Prostate gland (tissue), 2 donors: ENCODE measurements at regions not wholly inside any gene's neighbourhood (a gene's known extent, or its start where the extent isn't known, plus 50 kb on each side); places are given as distances from the start of the nearest gene placed in this dataset.

Experiments used
- DNase-seq: peaks from one replicate; pipeline ENCODE4 v3.0.0-alpha.2; 2019; ENCODE audit warnings: low spot score
- H3K27ac ChIP-seq, 2 donors: fragments of 200-600 bp; sonication (generic); 2 replicates each; pipeline ENCODE4 v1.5.1; 2017 to 2019
- H3K27me3 ChIP-seq: fragments of 200-600 bp; sonication (generic); replicated peaks from 2 replicates; pipeline ENCODE4 v1.5.1; 2019; ENCODE audit not compliant: insufficient read depth
- H3K36me3 ChIP-seq, 2 donors: fragments of 200-600 bp; sonication (generic); 1 replicate in 1 of 2; 2 replicates in 1 of 2; pipeline versions ENCODE4 v1.5.1 to v1.8.1; 2017 to 2019
- H3K4me1 ChIP-seq: fragments of 200-600 bp; sonication (generic); replicated peaks from 2 replicates; pipeline ENCODE4 v1.5.1; 2019
- H3K4me3 ChIP-seq, 2 donors: fragments of 200-600 bp; sonication (generic); 2 replicates each; pipeline ENCODE4 v1.5.1; 2017 to 2019
- H3K9me3 ChIP-seq: fragments of 200-600 bp; sonication (generic); 2 replicates; pipeline ENCODE4 v1.5.1; 2017
- POLR2A ChIP-seq: fragments of 450-650 bp; IDR thresholded peaks from one replicate; pipeline ENCODE4 v1.6.1; 2016; ENCODE audit warnings: antibody characterized with exemption, mild to moderate bottlenecking
- POLR2AphosphoS5 ChIP-seq: sonication (generic); formaldehyde crosslinking; IDR thresholded peaks from one replicate; pipeline ENCODE4 v1.6.1; 2017; ENCODE audit warnings: antibody characterized with exemption
- WGBS: methylation state at CpG from one replicate; pipeline ENCODE4 v1.1.5; 2018; 5-methylcytosine and 5-hydroxymethylcytosine counted together
- intact Hi-C: fragments of 100-400 bp; cut with DNase I; formaldehyde crosslinking; loops from one replicate; pipeline ENCODE4 v1.14.2; 2022
- TF ChIP-seq, protein P1 (sequence below), 4 experiments: fragments of 200-600 bp in 2 of 4; fragments of 450-650 bp in 2 of 4; sonication (generic) in 2 of 4; IDR thresholded peaks; 1 replicate in 3 of 4; 2 replicates in 1 of 4; pipeline ENCODE4 v1.5.1; 2016 to 2019; ENCODE audit warnings: antibody characterized with exemption in 4 of 4, mild to moderate bottlenecking in 2 of 4, moderate library complexity in 2 of 4

DNA sequence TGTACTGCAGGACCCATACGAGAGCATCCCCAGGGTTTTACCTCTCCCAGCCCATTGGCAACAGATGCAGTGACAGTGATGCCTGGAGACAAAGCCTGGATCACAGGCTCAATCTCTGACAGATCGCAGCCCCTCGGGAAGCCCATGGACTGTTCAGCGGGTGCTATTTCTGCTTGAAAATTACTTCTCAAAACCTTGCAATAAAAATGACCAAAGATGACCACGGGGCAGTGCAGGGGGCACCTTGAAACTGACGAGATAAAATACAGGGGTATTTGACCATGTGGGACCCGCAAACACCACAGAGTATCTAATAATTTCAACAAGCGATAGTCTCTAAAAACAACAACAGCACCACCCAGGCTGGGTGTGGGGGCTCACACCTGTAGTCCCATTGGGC lies 118.3 kb downstream of the C16orf95 start:
- Histone ChIP-seq H3K4me3 (no peak overlapping the region), H3K36me3 (no peaks in the 10 kb centered on the region), H3K27ac (no peak overlapping the region), H3K4me1 (no peaks in the 10 kb centered on the region), H3K27me3 (no peaks in the 10 kb centered on the region), H3K9me3 (no peaks in the 10 kb centered on the region)
- intact Hi-C loops = no loop called here
- WGBS = 73% methylated on average over 8 of the region's 8 CpGs
- no peak for DNase-seq
- TF ChIP-seq POLR2A (no peak), POLR2AphosphoS5 (no peak)
- TF ChIP-seq, protein P1, sequence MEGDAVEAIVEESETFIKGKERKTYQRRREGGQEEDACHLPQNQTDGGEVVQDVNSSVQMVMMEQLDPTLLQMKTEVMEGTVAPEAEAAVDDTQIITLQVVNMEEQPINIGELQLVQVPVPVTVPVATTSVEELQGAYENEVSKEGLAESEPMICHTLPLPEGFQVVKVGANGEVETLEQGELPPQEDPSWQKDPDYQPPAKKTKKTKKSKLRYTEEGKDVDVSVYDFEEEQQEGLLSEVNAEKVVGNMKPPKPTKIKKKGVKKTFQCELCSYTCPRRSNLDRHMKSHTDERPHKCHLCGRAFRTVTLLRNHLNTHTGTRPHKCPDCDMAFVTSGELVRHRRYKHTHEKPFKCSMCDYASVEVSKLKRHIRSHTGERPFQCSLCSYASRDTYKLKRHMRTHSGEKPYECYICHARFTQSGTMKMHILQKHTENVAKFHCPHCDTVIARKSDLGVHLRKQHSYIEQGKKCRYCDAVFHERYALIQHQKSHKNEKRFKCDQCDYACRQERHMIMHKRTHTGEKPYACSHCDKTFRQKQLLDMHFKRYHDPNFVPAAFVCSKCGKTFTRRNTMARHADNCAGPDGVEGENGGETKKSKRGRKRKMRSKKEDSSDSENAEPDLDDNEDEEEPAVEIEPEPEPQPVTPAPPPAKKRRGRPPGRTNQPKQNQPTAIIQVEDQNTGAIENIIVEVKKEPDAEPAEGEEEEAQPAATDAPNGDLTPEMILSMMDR (IDR thresholded peaks at IDR 0.05) = no peak

GRCh38 chr16:87199379-87199778 lies 117.8 kb downstream of the C16orf95 start:
- Histone ChIP-seq H3K27me3 (no peaks in the 10 kb centered on the region), H3K27ac (no peak overlapping the region), H3K4me1 (no peaks in the 10 kb centered on the region), H3K9me3 (no peaks in the 10 kb centered on the region), H3K4me3 (no peak overlapping the region), H3K36me3 (no peaks in the 10 kb centered on the region)
- DNase-seq = no peak
- TF ChIP-seq POLR2A = no peak
- TF ChIP-seq POLR2AphosphoS5 = no peak
- TF ChIP-seq, protein P1 (IDR thresholded peaks at IDR 0.05) = no peak
- WGBS = 84% methylated on average over 3 of the region's 3 CpGs
- intact Hi-C loops = no loop called here

DNA sequence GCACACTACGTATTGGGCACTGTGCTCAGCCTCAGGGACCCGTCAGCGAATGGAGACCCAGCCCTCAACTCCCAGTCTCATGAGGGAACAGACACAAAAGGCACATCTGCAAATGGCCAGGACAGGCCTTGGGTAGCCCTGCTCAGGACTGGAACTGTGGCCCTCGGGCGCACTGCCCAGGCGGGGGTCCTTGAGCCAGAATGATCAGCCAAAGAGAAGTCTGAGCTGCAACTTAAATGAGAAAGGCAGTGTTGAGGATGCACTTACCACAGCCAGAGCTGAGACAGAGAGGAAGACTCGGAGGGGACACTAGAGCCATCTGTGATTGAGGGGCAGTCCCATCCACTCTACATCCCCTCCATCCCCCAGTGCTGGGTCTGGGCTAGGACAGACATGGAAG lies 117.3 kb downstream of the C16orf95 start:
- H3K27me3 ChIP-seq = no peaks in the 10 kb centered on the region
- TF ChIP-seq POLR2AphosphoS5 (no peak), POLR2A (no peak)
- TF ChIP-seq, protein P1 (IDR thresholded peaks at IDR 0.05) = no peak
- 84% methylated on average over 7 of the region's 7 CpGs for WGBS
- H3K36me3 ChIP-seq = no peaks in the 10 kb centered on the region
- H3K9me3 ChIP-seq = no peaks in the 10 kb centered on the region
- intact Hi-C loops = no loop called here
- H3K27ac ChIP-seq = no peak overlapping the region
- no peaks in the 10 kb centered on the region for H3K4me1 ChIP-seq
- H3K4me3 ChIP-seq = no peak overlapping the region
- no peak for DNase-seq

- intact Hi-C loops = no loop called here
- no peak for DNase-seq
- no peak overlapping the region for H3K4me3 ChIP-seq
- H3K27ac ChIP-seq = no peak overlapping the region
- H3K9me3 ChIP-seq = no peaks in the 10 kb centered on the region
- 62% methylated on average over 3 of the region's 3 CpGs for WGBS
- no peaks in the 10 kb centered on the region for H3K4me1 ChIP-seq
- H3K27me3 ChIP-seq = no peaks in the 10 kb centered on the region
- no peaks in the 10 kb centered on the region for H3K36me3 ChIP-seq
- TF ChIP-seq POLR2AphosphoS5 = no peak
- TF ChIP-seq, protein P1 (IDR thresholded peaks at IDR 0.05) = no peak
- no peak for TF ChIP-seq POLR2A
These were observed 116.6 kb downstream of the C16orf95 start for GRCh38 chr16:87200637-87201036.

DNA sequence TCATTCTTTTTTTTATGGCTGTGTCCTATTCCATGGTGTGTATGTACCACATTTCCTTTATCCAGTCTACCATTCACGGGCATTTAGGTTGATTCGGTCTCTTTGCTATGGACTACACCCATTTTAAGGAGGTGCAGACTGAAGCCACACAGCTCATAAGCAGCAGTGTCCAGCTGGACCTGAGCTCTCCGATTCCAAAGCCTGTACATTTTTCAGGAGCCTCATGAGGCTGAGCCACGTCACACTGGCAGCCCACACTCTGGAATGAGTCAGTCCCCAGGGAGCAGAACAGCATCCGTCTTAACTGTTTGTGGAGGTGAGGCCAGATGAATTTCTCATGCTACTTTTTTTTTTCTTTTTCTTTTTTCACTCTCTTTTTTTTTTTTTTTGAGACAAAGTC lies 116.1 kb downstream of the C16orf95 start:
- no peak for DNase-seq
- H3K4me1 ChIP-seq = no peaks in the 10 kb centered on the region
- H3K27me3 ChIP-seq = no peaks in the 10 kb centered on the region
- no peaks in the 10 kb centered on the region for H3K36me3 ChIP-seq
- H3K4me3 ChIP-seq = no peak overlapping the region
- no peaks in the 10 kb centered on the region for H3K9me3 ChIP-seq
- TF ChIP-seq, protein P1 (IDR thresholded peaks at IDR 0.05) = no peak
- no peak for TF ChIP-seq POLR2A
- TF ChIP-seq POLR2AphosphoS5 = no peak
- H3K27ac ChIP-seq = no peak overlapping the region
- intact Hi-C loops = no loop called here
- WGBS = 76% methylated on average over 5 of the region's 5 CpGs
